HepG2 (cell line): ENCODE measurements at regions not wholly inside any gene's neighbourhood (a gene's known extent, or its start where the extent isn't known, plus 50 kb on each side); places are given as distances from the start of the nearest gene placed in this dataset.

Experiments used
- ATAC-seq: fragments of 200-7000 bp; cut with Tn5 transposase; 3 replicates; pipeline ENCODE4 v1.9.1; 2020; ENCODE audit warnings: mild to moderate bottlenecking, moderate library complexity
- BruUV-seq: library from RNA; stranded (reverse); fragments of 400-500 nt; replicated peaks from 2 replicates; lab custom pipeline; 2021; lab: Mats Ljungman, UMichigan
- CTCF ChIA-PET: fragments of 300-600 bp; formaldehyde crosslinking; extraction: SDS; loops from one replicate; lab custom pipeline; 2021; ENCODE audit warnings: low total read pairs, inconsistent platforms, low intra/inter-chr PET ratio; lab: Yijun Ruan, JAX
- POLR2A ChIA-PET: fragments of 350-600 bp; sonication (Branson Sonifier 250); formaldehyde crosslinking; loops from one replicate; lab custom pipeline; 2020; ENCODE audit warnings: antibody characterized with exemption, inconsistent platforms; lab: Yijun Ruan, JAX
- DNase-seq: peaks from one replicate; pipeline ENCODE4 v3.0.0-alpha.2; 2015; ENCODE audit warnings: low spot score
- FAIRE-seq: peaks from 3 replicates; lab custom pipeline; 2011; peaks lifted over from hg19 to GRCh38; lab: Jason Lieb, UNC
- H2AFZ ChIP-seq: one replicate; pipeline ENCODE4 v1.6.1; 2011; ENCODE audit warnings: low read length, inconsistent platforms
- H3K27ac ChIP-seq: fragments of 300-600 bp; 3 replicates; pipeline ENCODE4 v1.8.0; 2011; ENCODE audit warnings: mixed run types, mild to moderate bottlenecking, mixed read lengths, low read length, inconsistent platforms; ENCODE audit not compliant: insufficient read depth; ENCODE audit errors: extremely low read length
- H3K27me3 ChIP-seq, 2 experiments: fragments of 200-600 bp in 1 of 2; 2 replicates in 1 of 2; 3 replicates in 1 of 2; pipeline versions ENCODE4 v1.6.0 to v1.8.0; 2011; ENCODE audit warnings: low read length in 2 of 2, mild to moderate bottlenecking in 2 of 2, moderate library complexity in 2 of 2, inconsistent platforms in 1 of 2; ENCODE audit not compliant: insufficient read depth in 2 of 2, control insufficient read depth in 1 of 2
- H3K36me3 ChIP-seq, 2 experiments: fragments of 200-600 bp in 1 of 2; replicated peaks in 1 of 2; 2 replicates in 1 of 2; 3 replicates in 1 of 2; pipeline versions ENCODE4 v1.5.1 to v1.8.0; 2011; ENCODE audit warnings: low read length in 2 of 2, inconsistent platforms in 1 of 2; ENCODE audit not compliant: insufficient read depth in 2 of 2, control insufficient read depth in 1 of 2
- H3K4me1 ChIP-seq: 2 replicates; pipeline ENCODE4 v1.5.1; 2012; ENCODE audit warnings: low read length, inconsistent platforms; ENCODE audit not compliant: insufficient read depth
- H3K4me2 ChIP-seq: 2 replicates; pipeline ENCODE4 v1.6.0; 2011; ENCODE audit warnings: low read depth, low read length, inconsistent platforms
- H3K4me3 ChIP-seq, 3 experiments: fragments of 200-600 bp in 1 of 3; sonication (generic), shearing (Covaris generic) in 1 of 3; replicated peaks in 1 of 3; 2 replicates each; pipeline ENCODE4 v1.5.1; 2011 to 2016; ENCODE audit warnings: low read length in 3 of 3, inconsistent platforms in 2 of 3, low read depth in 2 of 3, mild to moderate bottlenecking in 2 of 3, control low read depth in 1 of 3, mixed read lengths in 1 of 3; ENCODE audit not compliant: insufficient read depth in 1 of 3
- H3K79me2 ChIP-seq: one replicate; pipeline ENCODE4 v1.6.1; 2011; ENCODE audit warnings: low read length, inconsistent platforms; ENCODE audit not compliant: insufficient read depth
- H3K9ac ChIP-seq: 2 replicates; pipeline ENCODE4 v1.6.0; 2011; ENCODE audit warnings: mild to moderate bottlenecking, low read depth, low read length, inconsistent platforms; ENCODE audit not compliant: insufficient read depth
- H3K9me3 ChIP-seq: 2 replicates; pipeline ENCODE4 v1.5.1; 2012; ENCODE audit warnings: mild to moderate bottlenecking, low read length
- H4K20me1 ChIP-seq: 2 replicates; pipeline ENCODE4 v1.6.0; 2011; ENCODE audit warnings: inconsistent platforms, mild to moderate bottlenecking, low read length, moderate library complexity; ENCODE audit not compliant: insufficient read depth
- GABPB1 ChIP-seq: IDR thresholded peaks from 2 replicates; pipeline ENCODE4 v1.6.1; 2016; ENCODE audit warnings: mild to moderate bottlenecking, missing genetic modification reagents, moderate library complexity, missing compliant biosample characterization
- NFIC ChIP-seq: IDR thresholded peaks from 2 replicates; pipeline ENCODE4 v1.6.1; 2012; ENCODE audit warnings: mild to moderate bottlenecking, low read length, inconsistent platforms
- PHF5A ChIP-seq: IDR thresholded peaks from one replicate; pipeline ENCODE4 v1.6.1; 2018; ENCODE audit warnings: low read depth, missing genetic modification reagents; ENCODE audit not compliant: unreplicated experiment
- POGZ ChIP-seq: sonication (generic); formaldehyde crosslinking; IDR thresholded peaks from 2 replicates; pipeline ENCODE4 v1.4.0; 2020; ENCODE audit warnings: mild to moderate bottlenecking, missing genetic modification reagents
- SMC3 ChIP-seq: IDR thresholded peaks from 2 replicates; pipeline ENCODE4 v1.6.1; 2011; ENCODE audit warnings: low read length, improper control_type of control experiment
- SP5 ChIP-seq: IDR thresholded peaks from 2 replicates; pipeline ENCODE4 v1.6.1; 2016; ENCODE audit warnings: low read depth, borderline replicate concordance
- TOPORS ChIP-seq: sonication (generic); formaldehyde crosslinking; IDR thresholded peaks from 2 replicates; pipeline ENCODE4 v1.8.0; 2023; ENCODE audit warnings: mild to moderate bottlenecking, missing genetic modification reagents
- ZBED4 ChIP-seq: sonication (generic); formaldehyde crosslinking; IDR thresholded peaks from 2 replicates; pipeline ENCODE4 v1.4.0; 2020; ENCODE audit warnings: missing genetic modification reagents, borderline replicate concordance
- ZNF567 ChIP-seq: sonication (generic); formaldehyde crosslinking; IDR thresholded peaks from 2 replicates; pipeline ENCODE4 v1.8.1; 2023; ENCODE audit warnings: mild to moderate bottlenecking, missing genetic modification reagents, borderline replicate concordance
- ZNF616 ChIP-seq: sonication (generic); formaldehyde crosslinking; IDR thresholded peaks from 2 replicates; pipeline ENCODE4 v1.5.0; 2020; ENCODE audit warnings: low read depth, mild to moderate bottlenecking, missing genetic modification reagents
- ZNF652 ChIP-seq: IDR thresholded peaks from 2 replicates; pipeline ENCODE4 v1.6.1; 2016; ENCODE audit warnings: low read depth, borderline replicate concordance
- ZNF713 ChIP-seq: sonication (generic); formaldehyde crosslinking; IDR thresholded peaks from 2 replicates; pipeline ENCODE4 v1.4.0; 2020; ENCODE audit warnings: mild to moderate bottlenecking, missing genetic modification reagents
- ZSCAN25 ChIP-seq: sonication (generic); formaldehyde crosslinking; IDR thresholded peaks from 2 replicates; pipeline ENCODE4 v1.8.0; 2022; ENCODE audit warnings: mild to moderate bottlenecking, missing genetic modification reagents
- WGBS: methylation state at CpG from one replicate; pipeline ENCODE4 v1.1.6; 2017; ENCODE audit warnings: low lambda C conversion rate; 5-methylcytosine and 5-hydroxymethylcytosine counted together
- in situ Hi-C: cut with HindIII; loops from 2 replicates; pipeline ENCODE4 v1.10.0; 2017; ENCODE audit warnings: low pct_unique_long_range_greater_than_20kb; ENCODE audit not compliant: extremely low pct_ligation_motif_present
- intact Hi-C: fragments of 100-400 bp; cut with micrococcal nuclease; formaldehyde crosslinking; loops from one replicate; pipeline ENCODE4 v1.10.0; 2022; ENCODE audit not compliant: unreplicated experiment
- TF ChIP-seq, protein P1 (sequence below): sonication (generic); formaldehyde crosslinking; IDR thresholded peaks from 2 replicates; pipeline ENCODE4 v1.5.0; 2020; ENCODE audit warnings: missing genetic modification reagents

DNA sequence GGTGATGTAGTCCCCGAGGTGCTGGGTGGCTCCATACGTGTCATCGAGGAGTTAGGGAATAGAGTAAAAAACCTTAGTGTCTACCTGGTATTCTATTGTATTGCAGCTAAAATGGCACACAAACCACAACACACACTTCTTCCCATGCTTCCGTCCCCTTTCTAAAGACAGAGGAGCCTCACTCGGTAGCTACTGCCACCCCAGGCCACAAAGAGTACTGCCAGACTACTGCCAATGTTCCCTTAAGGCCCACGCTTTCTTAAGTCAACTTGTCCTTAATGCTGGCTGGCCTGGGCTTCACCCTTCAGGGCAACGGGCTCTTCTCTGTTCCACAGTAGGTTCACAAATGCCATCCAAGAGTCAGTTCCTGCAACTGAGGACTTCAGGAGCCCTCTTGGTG lies 673.0 kb downstream of the ELAVL2 start:
- DNase-seq (no peak), ATAC-seq (no peak), FAIRE-seq (no peak)
- Histone ChIP-seq H3K9me3 (peaks cover 70% of the 10 kb centered on the region), H4K20me1 (no peaks in the 10 kb centered on the region), H3K9ac (no peak overlapping the region), H3K4me1 (no peaks in the 10 kb centered on the region)
- BruUV-seq = no TSS peak
- in situ Hi-C loops = no loop called here
- TF ChIP-seq GABPB1 (no peak), NFIC (no peak), ZNF567 (CRISPR knock-in tag) (no peak), POGZ (CRISPR knock-in tag) (no peak), ZNF616 (CRISPR knock-in tag) (no peak), PHF5A (CRISPR knock-in tag) (no peak)
- TF ChIP-seq, protein P1, sequence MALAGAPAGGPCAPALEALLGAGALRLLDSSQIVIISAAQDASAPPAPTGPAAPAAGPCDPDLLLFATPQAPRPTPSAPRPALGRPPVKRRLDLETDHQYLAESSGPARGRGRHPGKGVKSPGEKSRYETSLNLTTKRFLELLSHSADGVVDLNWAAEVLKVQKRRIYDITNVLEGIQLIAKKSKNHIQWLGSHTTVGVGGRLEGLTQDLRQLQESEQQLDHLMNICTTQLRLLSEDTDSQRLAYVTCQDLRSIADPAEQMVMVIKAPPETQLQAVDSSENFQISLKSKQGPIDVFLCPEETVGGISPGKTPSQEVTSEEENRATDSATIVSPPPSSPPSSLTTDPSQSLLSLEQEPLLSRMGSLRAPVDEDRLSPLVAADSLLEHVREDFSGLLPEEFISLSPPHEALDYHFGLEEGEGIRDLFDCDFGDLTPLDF = no peak
- TF ChIP-seq, all 625 proteins: peak for 0
- Histone ChIP-seq H3K79me2 (no peaks in the 10 kb centered on the region), H3K27ac (no peak overlapping the region), H2AFZ (no peak overlapping the region), H3K4me2 (no peak overlapping the region), H3K36me3 (no peaks in the 10 kb centered on the region), H3K27me3 (no peaks in the 10 kb centered on the region), H3K4me3 (no peak overlapping the region)
- ChIA-PET CTCF (no interaction called here), POLR2A (no interaction called here)
- 6% methylated on average over 7 of the region's 7 CpGs for WGBS
- intact Hi-C loops = no loop called here

- no peak for ATAC-seq
- no peaks in the 10 kb centered on the region for H3K27me3 ChIP-seq
- H3K4me3 ChIP-seq = no peak overlapping the region
- H4K20me1 ChIP-seq = no peaks in the 10 kb centered on the region
- H3K4me1 ChIP-seq = no peaks in the 10 kb centered on the region
- no peak for FAIRE-seq
- no peak overlapping the region for H3K4me2 ChIP-seq
- DNase-seq = no peak
- no peak overlapping the region for H3K9ac ChIP-seq
- no peaks in the 10 kb centered on the region for H3K79me2 ChIP-seq
- no TSS peak for BruUV-seq
- H3K36me3 ChIP-seq = no peaks in the 10 kb centered on the region
- no CpG with 5 or more reads among the region's 2 CpGs for WGBS
- ChIA-PET CTCF (no interaction called here), POLR2A (no interaction called here)
- in situ Hi-C loops (no loop called here), intact Hi-C loops (no loop called here)
- H3K9me3 ChIP-seq = peaks cover 62% of the 10 kb centered on the region
- H2AFZ ChIP-seq = no peak overlapping the region
- H3K27ac ChIP-seq = no peak overlapping the region
- no peak for TF ChIP-seq ZNF713 (CRISPR knock-in tag)
- no peak for TF ChIP-seq SMC3
- no peak for TF ChIP-seq TOPORS (CRISPR knock-in tag)
- TF ChIP-seq ZSCAN25 = no peak
- TF ChIP-seq SP5 (CRISPR knock-in tag) = no peak
- TF ChIP-seq ZNF652 (CRISPR knock-in tag) = no peak
- no peak for TF ChIP-seq ZBED4 (CRISPR knock-in tag)
These were observed 665.5 kb downstream of the ELAVL2 start for GRCh38 chr9:23160491-23160890.
